ENCODE measurements at regions not wholly inside any gene's neighbourhood (a gene's known extent, or its start where the extent isn't known, plus 50 kb on each side); places are given as distances from the start of the nearest gene placed in this dataset.

- CTCF ChIA-PET = interaction anchor here (2.4 kb wide), 1 partner anchor 31 kb away, joined by 11 read pairs; no protein-coding TSS in a partner anchor
- DNase-seq (ENCODE audit: extremely low spot score) = no peak
- POLR2A ChIA-PET = no interaction called here
- no peak for TF ChIP-seq CTCF (IDR thresholded peaks at IDR 0.05; ENCODE audit: control extremely low read depth, extremely low read depth, low read depth, missing control alignments)
Measured at GRCh38 chr4:123804196-123804721, 407.7 kb downstream of the SPRY1 start.

GRCh38 chr4:123806056-123806455 is 409.5 kb downstream of the SPRY1 start:
- POLR2A ChIA-PET = no interaction called here

GRCh38 chr4:123807187-123807586 is 410.6 kb downstream of the SPRY1 start:
- DNase-seq (ENCODE audit: extremely low spot score) = no peak
- ChIA-PET CTCF (interaction anchor here (1.3 to 2.0 kb wide), 2 partner anchors 16 to 35 kb away, joined by 3 to 8 read pairs; no protein-coding TSS in a partner anchor), POLR2A (no interaction called here)
- TF ChIP-seq CTCF (IDR thresholded peaks at IDR 0.05; ENCODE audit: control extremely low read depth, extremely low read depth, low read depth, missing control alignments) = no peak

More at GRCh38 chr4:123806056-123806455, 409.5 kb downstream of the SPRY1 start:
- DNase-seq (ENCODE audit: extremely low spot score) = no peak
- CTCF ChIA-PET = interaction anchor here (1.3 to 2.0 kb wide), 2 partner anchors 17 to 34 kb away, joined by 3 to 8 read pairs; no protein-coding TSS in a partner anchor
- no peak for TF ChIP-seq CTCF (IDR thresholded peaks at IDR 0.05; ENCODE audit: control extremely low read depth, extremely low read depth, low read depth, missing control alignments)

- DNase-seq (ENCODE audit: extremely low spot score) = no peak
- ChIA-PET CTCF (no interaction called here), POLR2A (no interaction called here)
- TF ChIP-seq CTCF (IDR thresholded peaks at IDR 0.05; ENCODE audit: control extremely low read depth, extremely low read depth, low read depth, missing control alignments) = no peak
Measured at GRCh38 chr4:123807866-123808265, 411.3 kb downstream of the SPRY1 start.

- DNase-seq (ENCODE audit: extremely low spot score) = no peak
- no peak for TF ChIP-seq CTCF (IDR thresholded peaks at IDR 0.05; ENCODE audit: control extremely low read depth, extremely low read depth, low read depth, missing control alignments)
- ChIA-PET POLR2A (no interaction called here), CTCF (interaction anchor here (1.0 kb wide), 1 partner anchor 11 kb away, joined by 3 read pairs; no protein-coding TSS in a partner anchor)
Measured at GRCh38 chr4:123809864-123810263, 413.3 kb downstream of the SPRY1 start.

- no peak for TF ChIP-seq CTCF (IDR thresholded peaks at IDR 0.05; ENCODE audit: control extremely low read depth, extremely low read depth, low read depth, missing control alignments)
- CTCF ChIA-PET = interaction anchor here (0.8 to 1.8 kb wide), 3 partner anchors 9 to 39 kb away, joined by 3 to 4 read pairs (median 4); no protein-coding TSS in a partner anchor
- no peak for DNase-seq (ENCODE audit: extremely low spot score)
- POLR2A ChIA-PET = no interaction called here
Measured at GRCh38 chr4:123812066-123812390, 415.4 kb downstream of the SPRY1 start.
